Gastrocnemius medialis (tissue), 4 donors: ENCODE measurements at regions not wholly inside any gene's neighbourhood (a gene's known extent, or its start where the extent isn't known, plus 50 kb on each side); places are given as distances from the start of the nearest gene placed in this dataset.
A peak's percentile ranks its signal among the peaks of the same experiment; 100 is the strongest.
"Not testable (repeated sequence)": the region's sequence is repeated elsewhere in the genome, so short reads cannot be mapped to it uniquely, and the experiment has no call there.

Experiments
- ATAC-seq, 2 donors: fragments of 150-250 bp; one replicate each; pipeline ENCODE4 v1.9.1; 2016
- DNase-seq, 2 donors: peaks; one replicate each; pipeline ENCODE4 v3.0.0-alpha.2; 2019
- H3K27ac ChIP-seq, 4 donors: fragments of 200-600 bp; sonication (generic); 1 replicate in 1 of 4; 2 replicates in 3 of 4; pipeline ENCODE4 v1.5.1; 2016 to 2018; ENCODE audit warnings: mild to moderate bottlenecking in 2 of 4, moderate library complexity in 1 of 4
- H3K27me3 ChIP-seq, 3 donors: fragments of 200-600 bp; sonication (generic) in 2 of 3; 1 replicate in 1 of 3; 2 replicates in 2 of 3; pipeline versions ENCODE4 v1.5.1 to v1.6.0; 2016 to 2019; ENCODE audit warnings: mild to moderate bottlenecking in 1 of 3, moderate library complexity in 1 of 3
- H3K36me3 ChIP-seq, 2 donors: fragments of 200-600 bp; sonication (generic) in 1 of 2; one replicate each; pipeline ENCODE4 v1.5.1; 2017 to 2018
- H3K4me1 ChIP-seq, 2 donors: fragments of 200-600 bp; sonication (generic) in 1 of 2; one replicate each; pipeline ENCODE4 v1.5.1; 2016 to 2017; ENCODE audit warnings: mild to moderate bottlenecking in 2 of 2
- H3K4me3 ChIP-seq, 4 donors: fragments of 200-600 bp; sonication (generic) in 3 of 4; 1 replicate in 1 of 4; 2 replicates in 3 of 4; pipeline ENCODE4 v1.5.1; 2016 to 2019; ENCODE audit warnings: mild to moderate bottlenecking in 2 of 4
- H3K9me3 ChIP-seq, 3 donors: fragments of 200-600 bp; sonication (generic) in 2 of 3; 1 replicate in 1 of 3; 2 replicates in 2 of 3; pipeline ENCODE4 v1.5.1; 2016 to 2019
- POLR2A ChIP-seq, 2 donors: fragments of 450-650 bp; IDR thresholded peaks; one replicate each; pipeline ENCODE4 v1.6.1; 2017; ENCODE audit warnings: antibody characterized with exemption in 2 of 2, mild to moderate bottlenecking in 2 of 2, moderate library complexity in 2 of 2
- in situ Hi-C, 4 donors: fragments of 200-750 bp; cut with MboI; loops; one replicate each; pipeline versions ENCODE4 v1.15.0 to v1.8.0; 2017; ENCODE audit warnings: low sequenced_read_pairs in 4 of 4
- intact Hi-C: fragments of 100-400 bp; cut with DNase I; formaldehyde crosslinking; loops from one replicate; pipeline ENCODE4 v1.15.1; 2023; ENCODE audit warnings: low total_unique reads
- microRNA-seq, 2 donors: library from miRNA; unstranded; fragments of <30 nt; microRNA quantifications; one replicate each; pipeline ENCODE4, GENCODE V29; 2016; ENCODE audit warnings: borderline replicate concordance in 2 of 2
- TF ChIP-seq, protein P1 (sequence below), 5 experiments: fragments of 450-650 bp in 3 of 5; fragments of 200-600 bp in 2 of 5; sonication (generic) in 2 of 5; IDR thresholded peaks in 4 of 5; conservative IDR thresholded peaks in 1 of 5; 1 replicate in 4 of 5; 2 replicates in 1 of 5; pipeline ENCODE4 v1.5.1; 2016 to 2019; ENCODE audit warnings: antibody characterized with exemption in 5 of 5, mild to moderate bottlenecking in 3 of 5, moderate library complexity in 3 of 5

GRCh38 chr17:64718058-64718457 lies 56.0 kb upstream of the SMURF2 start:
- DNase-seq (no peak), ATAC-seq (no peak)
- Histone ChIP-seq H3K27me3 (no peaks in the 10 kb centered on the region), H3K9me3 (no peaks in the 10 kb centered on the region), H3K36me3 (no peaks in the 10 kb centered on the region), H3K4me1 (no peaks in the 10 kb centered on the region), H3K4me3 (no peak overlapping the region), H3K27ac (no peak overlapping the region)
- intact Hi-C loops (no loop called here), in situ Hi-C loops (no loop called here)
- no peak for TF ChIP-seq POLR2A (IDR thresholded peaks at IDR 0.05)
- TF ChIP-seq, protein P1, sequence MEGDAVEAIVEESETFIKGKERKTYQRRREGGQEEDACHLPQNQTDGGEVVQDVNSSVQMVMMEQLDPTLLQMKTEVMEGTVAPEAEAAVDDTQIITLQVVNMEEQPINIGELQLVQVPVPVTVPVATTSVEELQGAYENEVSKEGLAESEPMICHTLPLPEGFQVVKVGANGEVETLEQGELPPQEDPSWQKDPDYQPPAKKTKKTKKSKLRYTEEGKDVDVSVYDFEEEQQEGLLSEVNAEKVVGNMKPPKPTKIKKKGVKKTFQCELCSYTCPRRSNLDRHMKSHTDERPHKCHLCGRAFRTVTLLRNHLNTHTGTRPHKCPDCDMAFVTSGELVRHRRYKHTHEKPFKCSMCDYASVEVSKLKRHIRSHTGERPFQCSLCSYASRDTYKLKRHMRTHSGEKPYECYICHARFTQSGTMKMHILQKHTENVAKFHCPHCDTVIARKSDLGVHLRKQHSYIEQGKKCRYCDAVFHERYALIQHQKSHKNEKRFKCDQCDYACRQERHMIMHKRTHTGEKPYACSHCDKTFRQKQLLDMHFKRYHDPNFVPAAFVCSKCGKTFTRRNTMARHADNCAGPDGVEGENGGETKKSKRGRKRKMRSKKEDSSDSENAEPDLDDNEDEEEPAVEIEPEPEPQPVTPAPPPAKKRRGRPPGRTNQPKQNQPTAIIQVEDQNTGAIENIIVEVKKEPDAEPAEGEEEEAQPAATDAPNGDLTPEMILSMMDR (IDR thresholded peaks at IDR 0.05 in 4 of 5, conservative IDR thresholded peaks at IDR 0.05 in 1 of 5) = no peak

- H3K9me3 ChIP-seq, DNase-seq, H3K4me3 ChIP-seq, H3K36me3 ChIP-seq, intact Hi-C loops, H3K4me1 ChIP-seq, H3K27ac ChIP-seq, in situ Hi-C loops, H3K27me3 ChIP-seq, ATAC-seq: not testable (repeated sequence)
Measured at GRCh38 chr17:64716496-64716895, 54.4 kb upstream of the SMURF2 start.

GRCh38 chr17:64713786-64714185 lies 51.7 kb upstream of the SMURF2 start:
- H3K27me3 ChIP-seq, H3K9me3 ChIP-seq, H3K36me3 ChIP-seq, ATAC-seq, DNase-seq, H3K27ac ChIP-seq, in situ Hi-C loops, intact Hi-C loops, H3K4me1 ChIP-seq: not testable (repeated sequence)
- H3K4me3 ChIP-seq = peak overlapping the region in 1 of 4 donors; percentile 27

- H3K27me3 ChIP-seq, H3K4me1 ChIP-seq, DNase-seq, H3K36me3 ChIP-seq, in situ Hi-C loops, intact Hi-C loops, ATAC-seq, H3K4me3 ChIP-seq, H3K9me3 ChIP-seq, H3K27ac ChIP-seq: not testable (repeated sequence)
Measured at GRCh38 chr17:64712557-64713351, 50.6 kb upstream of the SMURF2 start.

Small RNA genes in the stretch of these regions (microRNA-seq; reads per million reads assigned to microRNA genes)
- gene MIR6080 = 0 reads per million in 2 donors
